Activated naive CD4-positive, alpha-beta T cell treated with anti-CD3 and anti-CD28 coated beads, Interleukin-2, amount 10 ng/mL, durations not matched to agents 7 days and 5 days (primary cell): ENCODE measurements at regions not wholly inside any gene's neighbourhood (a gene's known extent, or its start where the extent isn't known, plus 50 kb on each side); places are given as distances from the start of the nearest gene placed in this dataset.

ENCODE experiments used
- CTCF ChIA-PET: fragments of 350-600 bp; sonication (Branson Sonifier 250); formaldehyde crosslinking; loops from one replicate; lab custom pipeline; 2021; ENCODE audit warnings: antibody characterized with exemption; lab: Charles Lee
- DNase-seq: peaks from one replicate; pipeline ENCODE4 v3.0.0-alpha.2; 2020
- H3K27ac Mint-ChIP-seq: one replicate; pipeline ENCODE4 v1.8.0; 2021; ENCODE audit warnings: mild to moderate bottlenecking, moderate library complexity, mixed read lengths
- H3K27me3 Mint-ChIP-seq: one replicate; pipeline ENCODE4 v1.8.0; 2021; ENCODE audit warnings: mild to moderate bottlenecking, mixed read lengths
- H3K36me3 Mint-ChIP-seq: one replicate; pipeline ENCODE4 v1.8.0; 2021; ENCODE audit warnings: mixed read lengths
- H3K4me1 Mint-ChIP-seq: one replicate; pipeline ENCODE4 v1.8.0; 2021; ENCODE audit warnings: mixed read lengths
- H3K4me3 Mint-ChIP-seq: one replicate; pipeline ENCODE4 v1.8.0; 2021; ENCODE audit warnings: mild to moderate bottlenecking, moderate library complexity, mixed read lengths
- H3K9me3 Mint-ChIP-seq: one replicate; pipeline ENCODE4 v1.8.0; 2021; ENCODE audit warnings: mixed read lengths

DNA sequence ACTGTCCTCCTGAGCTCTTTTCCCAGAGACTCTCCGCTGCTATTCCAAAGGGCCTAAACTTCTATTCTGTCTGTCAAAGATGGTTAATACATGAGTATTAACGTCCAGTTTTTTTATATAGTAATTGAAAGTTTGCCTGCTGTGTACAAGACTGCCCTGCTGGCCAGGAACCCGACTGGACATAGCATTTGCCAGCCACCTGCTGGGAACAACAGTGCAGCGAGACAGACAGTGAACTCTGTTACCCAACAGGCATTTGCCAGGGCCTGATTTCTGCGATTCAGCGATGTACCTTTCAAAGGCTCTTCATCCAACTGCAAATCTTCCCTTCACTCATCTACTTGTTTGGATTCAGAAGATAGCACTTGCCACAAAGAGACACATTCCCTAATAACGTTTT, 128.8 kb upstream of the SEM1 start:
- H3K4me1 Mint-ChIP-seq: peaks cover 41% of the 10 kb centered on the region
- peaks cover 39% of the 10 kb centered on the region for H3K27me3 Mint-ChIP-seq
- no peak overlapping the region for H3K4me3 Mint-ChIP-seq
- no peak for DNase-seq
- H3K9me3 Mint-ChIP-seq: peaks cover 2% of the 10 kb centered on the region
- H3K27ac Mint-ChIP-seq: no peak overlapping the region
- H3K36me3 Mint-ChIP-seq: peaks cover 1% of the 10 kb centered on the region
- CTCF ChIA-PET: interaction anchor here (0.6 kb wide), 1 partner anchor 1244 kb away, joined by 3 read pairs; no protein-coding TSS in a partner anchor

DNA sequence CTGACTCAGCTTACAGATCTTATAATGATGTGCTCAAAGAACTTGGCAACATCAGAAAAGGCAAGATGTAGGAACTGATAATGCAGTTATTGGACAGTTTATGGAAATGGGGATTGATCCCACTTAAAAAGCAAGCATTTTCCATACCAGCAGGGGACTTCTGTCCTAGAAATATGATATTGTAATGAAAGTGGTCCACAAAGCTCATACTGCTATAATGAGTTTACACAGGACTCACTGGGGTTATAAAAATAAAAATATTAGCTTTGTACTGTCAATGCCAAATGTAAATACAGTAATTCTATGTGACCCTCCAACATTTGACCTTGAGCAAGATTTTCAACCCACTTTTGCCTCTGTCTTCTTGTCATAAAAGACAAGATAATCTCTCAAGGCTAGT, 145.5 kb upstream of the SEM1 start:
- Mint-ChIP-seq H3K9me3 (no peaks in the 10 kb centered on the region), H3K36me3 (no peaks in the 10 kb centered on the region), H3K4me3 (no peak overlapping the region), H3K27ac (no peak overlapping the region), H3K4me1 (no peaks in the 10 kb centered on the region), H3K27me3 (peaks cover 13% of the 10 kb centered on the region)
- DNase-seq: no peak
- CTCF ChIA-PET: no interaction called here

DNA sequence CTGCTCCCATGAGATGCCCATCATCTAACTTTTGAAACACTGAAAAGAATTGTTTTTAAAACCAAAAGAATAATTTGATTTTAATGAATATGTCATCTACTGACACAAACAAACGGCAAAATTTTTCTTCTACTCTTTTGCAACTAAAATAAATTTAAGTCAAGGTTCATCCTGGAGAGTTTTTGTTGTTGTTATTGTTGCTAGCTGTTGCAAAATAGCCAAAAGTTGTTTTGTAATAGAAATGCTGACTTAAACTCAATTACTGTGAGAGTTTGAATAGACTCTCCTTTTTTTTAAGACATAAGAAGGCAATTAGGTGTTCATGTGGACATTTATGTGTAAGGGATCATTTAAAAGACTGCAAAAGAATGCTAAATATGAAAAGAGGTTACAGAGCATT, 146.0 kb upstream of the SEM1 start:
- Mint-ChIP-seq H3K27me3 (peaks cover 13% of the 10 kb centered on the region), H3K4me3 (no peak overlapping the region), H3K36me3 (no peaks in the 10 kb centered on the region), H3K27ac (no peak overlapping the region), H3K9me3 (no peaks in the 10 kb centered on the region), H3K4me1 (no peaks in the 10 kb centered on the region)
- CTCF ChIA-PET: no interaction called here
- DNase-seq: no peak

DNA sequence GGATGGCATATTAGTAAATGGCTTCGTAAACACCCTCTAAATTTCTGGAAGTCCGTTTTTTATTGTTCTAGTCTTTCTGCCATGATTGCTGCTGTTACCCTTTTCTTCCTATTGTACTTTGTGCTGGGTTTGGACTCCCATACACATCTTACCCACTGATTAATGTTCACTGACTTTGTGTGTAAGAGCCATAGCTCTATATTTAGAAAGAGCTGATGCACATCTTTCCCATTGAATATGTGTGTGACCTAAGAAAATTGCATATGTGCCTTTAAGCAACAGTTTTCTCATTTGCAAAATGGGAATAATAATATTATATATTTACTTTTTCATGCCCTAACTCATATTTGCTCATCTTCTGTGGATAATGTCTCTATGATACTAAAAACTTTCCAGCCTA, 135.8 kb upstream of the DLX6 start:
- Mint-ChIP-seq H3K4me1 (no peaks in the 10 kb centered on the region), H3K27ac (no peak overlapping the region), H3K4me3 (no peak overlapping the region), H3K27me3 (peaks cover 5% of the 10 kb centered on the region), H3K36me3 (no peaks in the 10 kb centered on the region), H3K9me3 (no peaks in the 10 kb centered on the region)
- CTCF ChIA-PET: no interaction called here
- no peak for DNase-seq

DNA sequence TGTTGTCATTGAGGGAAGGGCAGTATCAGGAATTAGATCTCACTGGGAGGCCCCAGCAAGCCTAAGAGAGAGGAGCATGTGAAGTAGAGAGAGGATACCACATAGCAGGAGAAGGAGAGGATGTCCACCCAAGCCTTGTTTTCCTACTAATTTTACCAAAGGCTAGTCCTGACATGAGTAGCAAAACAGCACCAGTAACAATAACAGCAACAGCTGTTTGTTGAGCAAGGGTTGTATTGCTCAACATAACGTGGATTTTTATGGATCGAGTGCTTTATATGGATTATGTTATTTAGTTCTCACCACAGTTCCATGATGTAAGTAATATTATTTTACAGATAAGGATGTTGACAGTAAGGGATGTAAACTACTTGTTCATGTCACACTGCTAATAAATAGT, 135.2 kb upstream of the DLX6 start:
- H3K4me3 Mint-ChIP-seq: no peak overlapping the region
- CTCF ChIA-PET: no interaction called here
- no peaks in the 10 kb centered on the region for H3K4me1 Mint-ChIP-seq
- no peaks in the 10 kb centered on the region for H3K9me3 Mint-ChIP-seq
- no peak for DNase-seq
- no peak overlapping the region for H3K27ac Mint-ChIP-seq
- peaks cover 9% of the 10 kb centered on the region for H3K27me3 Mint-ChIP-seq
- no peaks in the 10 kb centered on the region for H3K36me3 Mint-ChIP-seq

DNA sequence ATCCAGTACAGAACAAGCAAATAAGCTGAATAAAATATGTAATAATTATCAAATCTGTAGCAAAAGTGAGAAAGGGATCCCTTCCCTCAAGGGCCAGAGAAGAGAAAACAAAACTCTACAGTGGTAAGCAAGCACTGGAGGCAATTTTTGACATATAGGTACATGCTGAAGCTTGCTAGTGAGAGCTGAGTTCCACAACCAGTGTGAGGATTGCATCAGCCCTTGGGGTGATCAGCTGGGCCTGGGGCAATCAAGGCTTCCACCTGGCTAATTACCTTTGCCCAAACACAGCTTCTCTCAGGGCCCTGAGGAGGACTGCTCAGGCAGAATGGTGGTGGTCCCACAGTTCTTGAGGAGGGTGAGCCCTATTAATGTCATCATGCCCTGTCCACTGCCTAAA, 134.4 kb upstream of the DLX6 start:
- Mint-ChIP-seq H3K9me3 (no peaks in the 10 kb centered on the region), H3K27ac (no peak overlapping the region), H3K4me1 (no peaks in the 10 kb centered on the region), H3K27me3 (peaks cover 12% of the 10 kb centered on the region), H3K36me3 (no peaks in the 10 kb centered on the region), H3K4me3 (no peak overlapping the region)
- CTCF ChIA-PET: no interaction called here
- no peak for DNase-seq

DNA sequence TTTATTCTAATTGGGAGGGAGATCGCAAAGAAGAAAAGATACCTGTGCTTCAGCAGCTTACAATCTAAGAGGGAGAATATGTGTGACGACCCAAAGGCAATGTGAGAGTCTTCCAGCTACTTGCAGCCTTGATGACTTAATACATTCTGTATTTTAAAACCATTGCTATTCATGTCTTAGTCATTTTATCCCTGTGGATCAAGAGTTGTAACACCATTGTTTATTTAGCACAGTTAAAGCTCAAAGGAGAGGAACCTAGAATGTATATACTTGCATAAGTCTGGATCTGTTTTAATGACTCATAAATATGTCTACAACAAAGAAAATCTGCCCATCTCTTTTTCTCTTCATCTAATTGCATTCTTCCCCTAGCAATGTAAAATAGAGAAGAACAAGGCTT, 117.9 kb upstream of the DLX6 start:
- Mint-ChIP-seq H3K4me3 (no peak overlapping the region), H3K4me1 (no peaks in the 10 kb centered on the region), H3K27ac (no peak overlapping the region), H3K9me3 (no peaks in the 10 kb centered on the region), H3K36me3 (no peaks in the 10 kb centered on the region), H3K27me3 (peaks cover 4% of the 10 kb centered on the region)
- CTCF ChIA-PET: interaction anchor here (0.6 kb wide), 1 partner anchor 827 kb away, joined by 3 read pairs; no protein-coding TSS in a partner anchor
- no peak for DNase-seq

DNA sequence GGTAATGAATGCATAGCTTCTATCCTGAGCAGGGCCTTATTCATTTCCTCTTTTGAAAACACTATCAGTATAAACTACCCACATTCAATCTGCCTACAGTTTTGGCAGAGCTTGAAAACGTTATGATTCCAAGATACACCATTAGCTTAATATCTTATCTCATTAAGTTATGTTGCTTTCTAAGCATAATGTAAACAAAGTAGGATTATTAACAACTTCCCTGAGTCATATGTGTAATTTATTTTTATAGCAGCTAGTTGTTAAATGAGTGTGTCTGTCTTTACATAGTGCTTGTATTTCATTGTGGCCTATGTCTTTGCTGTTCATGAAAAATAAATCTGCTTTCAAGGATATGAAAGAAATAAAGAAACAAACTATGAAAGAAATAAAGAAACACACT, 106.2 kb upstream of the DLX6 start:
- no peak for DNase-seq
- no peak overlapping the region for H3K4me3 Mint-ChIP-seq
- no peaks in the 10 kb centered on the region for H3K4me1 Mint-ChIP-seq
- no peaks in the 10 kb centered on the region for H3K36me3 Mint-ChIP-seq
- no peak overlapping the region for H3K27ac Mint-ChIP-seq
- CTCF ChIA-PET: no interaction called here
- no peaks in the 10 kb centered on the region for H3K9me3 Mint-ChIP-seq
- H3K27me3 Mint-ChIP-seq: peaks cover 6% of the 10 kb centered on the region

DNA sequence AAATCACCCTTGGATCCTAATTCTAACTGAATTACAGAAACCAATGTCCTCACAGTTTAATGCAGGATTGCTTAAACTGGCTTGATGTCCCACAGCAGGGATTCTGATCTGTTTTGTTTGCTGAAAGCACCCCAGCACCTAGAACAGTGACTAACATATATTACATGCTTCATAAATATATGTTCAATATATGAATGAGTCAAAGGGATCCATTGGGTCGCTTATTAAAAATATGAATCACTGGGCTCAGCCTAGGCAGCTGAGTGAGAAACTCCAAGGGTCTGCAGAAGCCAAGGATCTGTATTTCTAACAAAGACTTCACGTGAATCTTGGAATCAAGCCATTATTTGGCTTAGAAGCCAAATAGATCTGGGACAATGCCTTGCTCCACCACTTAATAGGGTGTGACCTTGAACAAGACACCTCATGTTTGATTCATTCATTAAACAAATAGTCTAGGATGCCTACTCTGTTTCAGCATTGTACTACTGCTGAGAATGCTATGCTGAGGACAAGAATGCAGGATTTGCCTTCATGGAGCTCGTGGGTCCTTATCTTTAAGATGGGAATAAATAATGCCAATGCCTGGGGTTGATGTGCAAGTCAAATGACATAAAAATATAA, 103.4 kb upstream of the DLX6 start:
- CTCF ChIA-PET: no interaction called here
- no peaks in the 10 kb centered on the region for H3K4me1 Mint-ChIP-seq
- H3K36me3 Mint-ChIP-seq: no peaks in the 10 kb centered on the region
- peaks cover 10% of the 10 kb centered on the region for H3K27me3 Mint-ChIP-seq
- no peak for DNase-seq
- no peak overlapping the region for H3K4me3 Mint-ChIP-seq
- H3K27ac Mint-ChIP-seq: no peak overlapping the region
- no peaks in the 10 kb centered on the region for H3K9me3 Mint-ChIP-seq

DNA sequence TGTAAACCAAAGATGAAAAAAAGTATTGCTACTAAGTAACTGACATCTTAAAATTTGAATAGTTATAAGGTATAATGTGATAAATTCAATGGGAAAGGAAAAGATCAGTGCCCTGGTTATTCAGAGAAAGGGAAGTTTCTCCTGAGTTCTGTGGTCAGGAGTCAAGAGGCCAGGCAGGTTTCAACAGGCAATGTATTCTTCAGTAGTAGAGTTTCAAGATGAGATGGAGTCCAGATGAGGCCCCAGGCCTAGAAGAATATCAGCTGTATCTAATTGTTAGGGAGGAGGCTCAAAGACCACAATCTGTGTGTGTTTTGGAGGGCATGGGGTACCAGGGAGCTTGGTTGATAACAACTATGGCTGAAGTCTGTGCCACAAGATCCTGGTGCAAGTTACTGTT, 101.4 kb upstream of the DLX6 start:
- H3K4me1 Mint-ChIP-seq: no peaks in the 10 kb centered on the region
- H3K9me3 Mint-ChIP-seq: no peaks in the 10 kb centered on the region
- no peaks in the 10 kb centered on the region for H3K36me3 Mint-ChIP-seq
- CTCF ChIA-PET: interaction anchor here (0.9 kb wide), 1 partner anchor 36 kb away, joined by 3 read pairs; no protein-coding TSS in a partner anchor
- peaks cover 10% of the 10 kb centered on the region for H3K27me3 Mint-ChIP-seq
- no peak for DNase-seq
- H3K27ac Mint-ChIP-seq: no peak overlapping the region
- H3K4me3 Mint-ChIP-seq: no peak overlapping the region

DNA sequence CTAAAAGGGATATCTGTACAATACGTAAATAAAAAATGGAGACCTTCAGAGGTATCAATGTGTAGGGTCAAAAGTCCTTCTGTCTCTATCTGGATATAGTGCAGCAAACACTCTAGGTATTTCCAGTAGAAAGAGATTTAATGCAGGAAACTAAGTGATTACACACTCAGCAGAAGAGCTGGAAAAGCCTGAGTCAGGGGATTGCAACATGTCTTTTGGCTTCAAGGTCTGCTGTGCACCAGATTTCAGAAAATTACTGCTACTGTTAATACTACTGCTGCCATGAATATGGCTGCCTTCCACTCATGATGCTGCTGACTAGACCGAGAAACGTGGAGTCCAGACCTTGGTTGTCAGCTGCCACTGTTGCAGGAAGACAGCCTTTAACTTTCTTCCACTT, 94.9 kb upstream of the DLX6 start:
- CTCF ChIA-PET: no interaction called here
- H3K27me3 Mint-ChIP-seq: peaks cover 6% of the 10 kb centered on the region
- no peaks in the 10 kb centered on the region for H3K36me3 Mint-ChIP-seq
- no peaks in the 10 kb centered on the region for H3K9me3 Mint-ChIP-seq
- no peak overlapping the region for H3K4me3 Mint-ChIP-seq
- DNase-seq: no peak
- no peak overlapping the region for H3K27ac Mint-ChIP-seq
- no peaks in the 10 kb centered on the region for H3K4me1 Mint-ChIP-seq

DNA sequence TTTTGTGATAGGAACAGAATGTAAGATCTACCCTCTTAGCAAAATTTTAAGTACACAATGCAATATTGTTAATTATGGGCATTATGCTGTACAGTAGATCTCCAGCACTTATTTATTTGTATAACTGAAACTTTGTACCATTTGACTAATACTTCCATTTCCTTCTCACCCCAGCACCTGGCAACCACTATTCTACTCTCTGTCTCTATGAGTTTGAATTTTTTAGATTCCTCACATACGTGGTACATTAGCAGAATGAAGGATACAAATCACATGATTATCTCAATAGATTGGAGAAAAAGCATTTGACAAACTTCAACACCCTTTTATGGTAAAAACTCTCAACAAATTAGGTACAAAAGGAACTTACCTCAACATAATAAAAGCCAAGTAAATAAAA, 90.3 kb upstream of the DLX6 start:
- DNase-seq: no peak
- no peaks in the 10 kb centered on the region for H3K4me1 Mint-ChIP-seq
- H3K36me3 Mint-ChIP-seq: no peaks in the 10 kb centered on the region
- no peak overlapping the region for H3K27ac Mint-ChIP-seq
- H3K4me3 Mint-ChIP-seq: no peak overlapping the region
- peaks cover 8% of the 10 kb centered on the region for H3K27me3 Mint-ChIP-seq
- H3K9me3 Mint-ChIP-seq: no peaks in the 10 kb centered on the region
- CTCF ChIA-PET: no interaction called here

DNA sequence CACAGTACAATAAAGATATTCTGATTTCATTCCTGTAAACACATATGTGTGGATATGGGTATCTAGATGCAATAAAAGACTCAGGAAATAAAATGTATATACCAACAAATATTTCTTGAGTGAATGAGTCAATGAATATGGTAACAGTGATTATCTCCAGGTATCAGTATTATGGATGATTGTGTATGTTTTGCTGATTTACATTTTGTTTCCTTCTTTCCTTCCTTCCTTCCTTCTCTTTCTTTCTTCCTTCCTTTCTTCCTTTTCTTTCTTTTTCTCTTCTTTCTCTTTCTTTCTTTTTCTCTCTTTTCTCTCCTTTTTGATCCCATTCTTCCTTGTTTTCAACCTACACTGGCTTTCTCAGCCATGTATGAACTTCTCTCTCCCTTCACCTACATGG, 85.3 kb upstream of the DLX6 start:
- CTCF ChIA-PET: no interaction called here
- Mint-ChIP-seq H3K27ac (no peak overlapping the region), H3K36me3 (no peaks in the 10 kb centered on the region), H3K4me1 (no peaks in the 10 kb centered on the region), H3K9me3 (no peaks in the 10 kb centered on the region), H3K27me3 (peaks cover 18% of the 10 kb centered on the region), H3K4me3 (no peak overlapping the region)
- DNase-seq: no peak

DNA sequence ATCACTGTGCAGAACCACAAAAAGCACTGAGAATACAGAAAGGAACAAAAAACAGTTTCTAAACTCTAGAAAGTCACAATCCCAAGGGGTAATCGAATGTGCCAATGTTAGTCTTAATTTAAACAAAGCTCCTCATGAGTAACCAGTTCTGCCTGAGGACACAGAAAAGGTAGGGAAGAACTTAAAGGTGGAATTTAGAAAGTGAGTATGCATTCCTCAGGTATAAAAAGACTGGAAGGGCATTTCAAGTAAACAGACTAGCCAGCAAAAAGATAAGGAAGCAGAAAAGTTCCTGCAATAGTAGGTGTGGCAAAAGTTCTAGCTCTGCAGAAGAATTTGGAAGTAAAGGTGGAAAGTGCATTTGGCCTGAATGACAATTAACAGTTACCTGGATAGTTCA, 84.6 kb upstream of the DLX6 start:
- H3K27ac Mint-ChIP-seq: no peak overlapping the region
- H3K4me3 Mint-ChIP-seq: no peak overlapping the region
- H3K27me3 Mint-ChIP-seq: peaks cover 15% of the 10 kb centered on the region
- no peaks in the 10 kb centered on the region for H3K9me3 Mint-ChIP-seq
- no peak for DNase-seq
- no peaks in the 10 kb centered on the region for H3K4me1 Mint-ChIP-seq
- no peaks in the 10 kb centered on the region for H3K36me3 Mint-ChIP-seq
- CTCF ChIA-PET: no interaction called here

DNA sequence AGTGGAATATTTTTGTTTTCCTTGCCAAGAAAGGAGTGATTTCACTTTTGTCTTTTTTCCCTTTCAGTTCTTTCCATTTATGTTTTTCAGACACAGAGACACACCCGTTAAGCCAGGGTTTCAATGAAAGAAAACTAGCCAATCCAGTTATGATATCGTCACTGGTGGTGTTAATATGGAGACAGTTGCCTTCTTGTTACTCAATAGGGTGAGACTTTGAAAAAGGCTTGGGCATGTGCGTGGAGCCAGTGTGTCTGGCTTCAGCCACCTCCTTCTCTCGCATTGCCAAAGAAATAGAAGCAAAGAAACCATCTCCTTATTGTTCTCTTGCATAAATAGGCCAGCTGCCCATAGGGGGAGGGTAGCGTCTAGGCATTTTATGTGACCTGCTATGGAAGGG, 84.1 kb upstream of the DLX6 start:
- Mint-ChIP-seq H3K9me3 (no peaks in the 10 kb centered on the region), H3K4me3 (no peak overlapping the region), H3K27me3 (peaks cover 15% of the 10 kb centered on the region), H3K27ac (no peak overlapping the region), H3K36me3 (no peaks in the 10 kb centered on the region), H3K4me1 (no peaks in the 10 kb centered on the region)
- no peak for DNase-seq
- CTCF ChIA-PET: no interaction called here

DNA sequence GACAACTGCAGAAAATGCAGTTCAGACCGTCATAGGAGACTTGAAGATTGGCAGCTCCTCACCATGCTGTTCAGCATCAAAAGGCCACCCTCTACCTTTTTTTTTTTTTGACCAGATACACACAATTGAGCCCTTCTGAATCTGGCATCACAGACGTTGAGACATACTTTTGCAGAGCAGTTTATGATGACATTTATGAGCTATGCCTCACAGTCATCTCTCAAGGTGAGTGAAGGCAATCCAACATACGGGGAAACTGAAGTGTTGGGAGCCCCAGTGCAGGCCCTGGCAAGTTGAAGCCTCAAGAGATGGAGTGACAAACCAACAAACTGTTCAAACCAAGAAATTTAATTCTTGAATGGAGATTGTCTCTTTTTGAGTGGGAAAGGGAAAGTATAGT, 83.6 kb upstream of the DLX6 start:
- DNase-seq: no peak
- CTCF ChIA-PET: no interaction called here
- no peaks in the 10 kb centered on the region for H3K36me3 Mint-ChIP-seq
- H3K4me3 Mint-ChIP-seq: no peak overlapping the region
- no peaks in the 10 kb centered on the region for H3K4me1 Mint-ChIP-seq
- no peak overlapping the region for H3K27ac Mint-ChIP-seq
- H3K9me3 Mint-ChIP-seq: no peaks in the 10 kb centered on the region
- peaks cover 15% of the 10 kb centered on the region for H3K27me3 Mint-ChIP-seq
